ENCODE measurements at regions not wholly inside any gene's neighbourhood (a gene's known extent, or its start where the extent isn't known, plus 50 kb on each side); places are given as distances from the start of the nearest gene placed in this dataset.

DNA sequence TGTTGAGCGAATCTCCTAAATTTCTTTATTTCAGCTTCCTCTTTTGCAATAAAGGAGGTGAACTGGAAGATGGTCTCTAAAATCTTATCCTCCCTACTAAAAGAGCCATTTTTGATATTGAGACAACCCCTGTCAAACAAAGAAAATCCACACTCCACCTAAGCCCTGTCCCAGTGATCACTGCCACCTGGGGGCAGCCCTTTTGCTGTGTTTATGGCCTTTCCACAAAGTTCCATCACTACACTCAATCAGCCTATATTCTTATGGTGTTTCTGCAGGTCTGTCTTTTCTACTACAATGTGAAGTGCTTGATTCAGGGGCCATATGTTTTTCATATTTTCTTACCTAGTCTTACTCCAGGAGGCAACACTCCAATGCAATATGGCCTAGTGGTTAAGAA is 163.7 kb downstream of the BMP4 start:
- TF ChIP-seq, protein P1, sequence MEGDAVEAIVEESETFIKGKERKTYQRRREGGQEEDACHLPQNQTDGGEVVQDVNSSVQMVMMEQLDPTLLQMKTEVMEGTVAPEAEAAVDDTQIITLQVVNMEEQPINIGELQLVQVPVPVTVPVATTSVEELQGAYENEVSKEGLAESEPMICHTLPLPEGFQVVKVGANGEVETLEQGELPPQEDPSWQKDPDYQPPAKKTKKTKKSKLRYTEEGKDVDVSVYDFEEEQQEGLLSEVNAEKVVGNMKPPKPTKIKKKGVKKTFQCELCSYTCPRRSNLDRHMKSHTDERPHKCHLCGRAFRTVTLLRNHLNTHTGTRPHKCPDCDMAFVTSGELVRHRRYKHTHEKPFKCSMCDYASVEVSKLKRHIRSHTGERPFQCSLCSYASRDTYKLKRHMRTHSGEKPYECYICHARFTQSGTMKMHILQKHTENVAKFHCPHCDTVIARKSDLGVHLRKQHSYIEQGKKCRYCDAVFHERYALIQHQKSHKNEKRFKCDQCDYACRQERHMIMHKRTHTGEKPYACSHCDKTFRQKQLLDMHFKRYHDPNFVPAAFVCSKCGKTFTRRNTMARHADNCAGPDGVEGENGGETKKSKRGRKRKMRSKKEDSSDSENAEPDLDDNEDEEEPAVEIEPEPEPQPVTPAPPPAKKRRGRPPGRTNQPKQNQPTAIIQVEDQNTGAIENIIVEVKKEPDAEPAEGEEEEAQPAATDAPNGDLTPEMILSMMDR (conservative IDR thresholded peaks at IDR 0.05), result no peak
- no peak for TF ChIP-seq EZH2 (IDR thresholded peaks at IDR 0.05; ENCODE audit: low read depth)
